Ishikawa (cell line): ENCODE measurements at regions not wholly inside any gene's neighbourhood (a gene's known extent, or its start where the extent isn't known, plus 50 kb on each side); places are given as distances from the start of the nearest gene placed in this dataset.

Source experiments
- CEBPB ChIP-seq: IDR thresholded peaks from 2 replicates; pipeline ENCODE4 v1.6.1; 2012
- CREB1 ChIP-seq: IDR thresholded peaks from 2 replicates; pipeline ENCODE4 v1.6.1; 2012; ENCODE audit warnings: low read depth
- EP300 ChIP-seq: IDR thresholded peaks from 2 replicates; pipeline ENCODE4 v1.6.1; 2012; ENCODE audit warnings: borderline replicate concordance
- MAX ChIP-seq: IDR thresholded peaks from 2 replicates; pipeline ENCODE4 v1.6.1; 2012
- RAD21 ChIP-seq: IDR thresholded peaks from 2 replicates; pipeline ENCODE4 v1.6.1; 2012; ENCODE audit warnings: low read depth
- REST ChIP-seq: IDR thresholded peaks from 2 replicates; pipeline ENCODE4 v1.6.1; 2012; ENCODE audit warnings: low read depth, mild to moderate bottlenecking
- TAF1 ChIP-seq: IDR thresholded peaks from 2 replicates; pipeline ENCODE4 v1.6.1; 2012; ENCODE audit warnings: low read depth, mild to moderate bottlenecking
- TEAD4 ChIP-seq: IDR thresholded peaks from 2 replicates; pipeline ENCODE4 v1.6.1; 2012
- YY1 ChIP-seq: IDR thresholded peaks from 2 replicates; pipeline ENCODE4 v1.6.1; 2012; ENCODE audit warnings: low read depth
- TF ChIP-seq, protein P1 (sequence below): IDR thresholded peaks from 2 replicates; pipeline ENCODE4 v1.6.1; 2012

DNA sequence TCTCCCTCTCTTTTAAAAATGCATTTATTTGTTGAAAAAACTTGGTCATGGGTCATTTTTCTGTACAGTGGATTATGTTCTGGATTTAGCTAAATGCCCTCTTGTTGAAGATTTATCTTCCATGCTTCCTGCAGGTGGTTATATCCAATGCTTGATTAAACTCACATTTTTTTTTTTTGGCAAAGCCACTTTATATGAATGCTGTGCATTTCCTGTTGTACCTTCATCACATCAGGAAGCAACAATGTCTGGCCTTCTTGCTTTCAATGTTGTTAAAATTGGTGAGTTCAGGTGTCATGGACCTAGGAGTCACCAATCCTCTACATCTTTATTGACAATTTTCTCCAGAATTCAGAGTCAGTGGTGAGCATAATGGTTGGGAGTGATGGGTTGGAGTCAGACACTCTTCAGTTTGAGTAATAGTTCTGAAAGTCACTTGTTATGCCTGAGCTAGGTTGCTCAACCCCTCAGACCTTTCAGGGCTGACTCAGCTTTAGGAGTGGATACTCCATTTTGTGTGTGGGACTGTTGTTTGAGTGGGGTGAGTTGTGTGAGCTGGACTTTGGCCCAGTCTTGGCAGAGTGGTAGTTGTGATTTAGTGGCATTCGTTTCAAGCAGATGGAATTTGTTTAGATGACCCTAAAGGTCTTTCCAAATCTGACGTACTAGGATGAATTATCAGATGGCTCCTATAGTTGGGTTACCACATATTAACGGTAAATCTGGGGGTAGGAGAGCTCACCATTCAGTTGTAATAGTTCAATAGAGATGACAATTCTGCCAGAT lies 213.5 kb upstream of the ZNF32 start:
- no peak for TF ChIP-seq RAD21
- no peak for TF ChIP-seq EP300
- TF ChIP-seq YY1, result no peak
- no peak for TF ChIP-seq CEBPB
- no peak for TF ChIP-seq CREB1
- TF ChIP-seq, protein P1, sequence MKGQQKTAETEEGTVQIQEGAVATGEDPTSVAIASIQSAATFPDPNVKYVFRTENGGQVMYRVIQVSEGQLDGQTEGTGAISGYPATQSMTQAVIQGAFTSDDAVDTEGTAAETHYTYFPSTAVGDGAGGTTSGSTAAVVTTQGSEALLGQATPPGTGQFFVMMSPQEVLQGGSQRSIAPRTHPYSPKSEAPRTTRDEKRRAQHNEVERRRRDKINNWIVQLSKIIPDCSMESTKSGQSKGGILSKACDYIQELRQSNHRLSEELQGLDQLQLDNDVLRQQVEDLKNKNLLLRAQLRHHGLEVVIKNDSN, result no peak
- TF ChIP-seq REST, result no peak
- no peak for TF ChIP-seq TAF1
- TF ChIP-seq MAX, result no peak
- no peak for TF ChIP-seq TEAD4
